NCI-H2029 treated with DMSO at 0.1 percent for 48 hours (cell line): ENCODE measurements at regions not wholly inside any gene's neighbourhood (a gene's known extent, or its start where the extent isn't known, plus 50 kb on each side); places are given as distances from the start of the nearest gene placed in this dataset.
A peak's percentile ranks its signal among the peaks of the same experiment; 100 is the strongest.

Source experiments
- DNase-seq: peaks from one replicate; lab custom pipeline; 2025; lab: John Stamatoyannopoulos, UW

DNA sequence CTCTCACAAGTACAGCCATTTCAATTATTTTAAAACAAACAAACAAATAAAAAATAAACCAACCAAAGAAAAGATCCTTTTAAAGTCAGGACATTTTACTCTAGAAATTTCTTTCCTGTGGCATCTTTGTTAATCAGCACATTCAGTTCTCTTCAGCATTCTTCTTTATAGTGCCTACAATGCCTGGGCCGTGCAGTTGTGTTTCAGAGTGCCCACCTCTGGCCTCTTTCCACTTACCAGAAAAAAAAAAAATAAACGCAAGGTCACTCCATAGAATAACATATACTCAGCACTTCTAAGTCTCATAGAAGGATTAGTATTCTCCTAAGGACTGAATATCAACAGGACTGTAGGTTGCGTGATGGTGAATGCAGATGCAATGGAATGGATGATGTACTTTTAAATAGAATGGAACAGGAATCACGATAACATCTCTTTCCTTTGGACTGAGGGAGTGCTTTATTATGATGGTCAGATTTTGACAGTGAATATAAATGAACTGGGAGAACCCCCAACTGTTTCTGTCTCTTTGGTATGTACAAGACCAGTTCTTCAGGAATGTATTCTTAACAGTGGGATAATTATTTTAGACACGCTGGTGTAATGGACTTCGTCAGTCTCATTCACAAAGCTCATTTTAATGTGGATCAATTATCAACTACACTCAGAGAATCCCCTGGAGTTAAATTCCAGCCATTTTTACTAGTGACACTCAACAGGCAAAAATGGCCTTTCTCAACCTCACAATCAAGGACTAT is 125.0 kb upstream of the NBEA start:
- DNase-seq, result no peak

DNA sequence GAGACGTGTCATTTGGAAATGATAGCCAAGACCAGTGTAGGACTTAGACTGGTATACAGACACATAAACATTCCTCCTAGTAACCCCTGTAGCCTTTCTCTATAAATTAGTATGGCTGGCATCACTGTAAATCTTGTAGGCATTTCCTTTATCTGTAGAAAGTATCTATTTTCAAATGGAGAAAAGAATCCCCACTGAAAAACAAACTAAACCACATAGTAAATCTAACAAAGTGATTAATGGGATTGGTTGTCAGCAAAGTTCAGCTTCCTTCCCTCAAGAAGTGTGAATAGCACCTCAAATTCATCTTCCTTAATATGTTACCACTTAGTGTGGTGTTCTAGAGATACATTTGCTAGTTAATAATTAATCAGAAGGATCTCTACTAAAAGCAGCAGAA is 119.4 kb upstream of the NBEA start:
- DNase-seq, result no peak

DNA sequence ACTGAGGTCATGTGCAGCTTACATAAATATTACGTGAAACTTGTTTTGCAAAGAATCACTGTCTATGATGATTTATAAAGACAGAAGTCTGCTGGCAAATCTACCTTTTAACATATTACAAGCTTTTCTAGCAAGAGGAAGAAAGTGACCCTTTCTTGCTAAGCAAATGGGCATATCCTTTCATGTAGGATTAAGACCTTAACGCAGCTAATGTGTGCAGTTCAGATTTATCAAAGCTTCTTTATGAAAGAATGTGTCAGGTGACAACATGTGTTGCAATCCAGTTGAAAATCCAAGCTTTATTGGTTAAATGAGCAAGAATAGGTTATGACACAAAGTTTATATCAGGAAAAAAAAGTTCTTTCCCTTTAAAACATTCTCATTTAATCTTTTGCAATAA is 115.6 kb upstream of the NBEA start:
- DNase-seq, result no peak

DNA sequence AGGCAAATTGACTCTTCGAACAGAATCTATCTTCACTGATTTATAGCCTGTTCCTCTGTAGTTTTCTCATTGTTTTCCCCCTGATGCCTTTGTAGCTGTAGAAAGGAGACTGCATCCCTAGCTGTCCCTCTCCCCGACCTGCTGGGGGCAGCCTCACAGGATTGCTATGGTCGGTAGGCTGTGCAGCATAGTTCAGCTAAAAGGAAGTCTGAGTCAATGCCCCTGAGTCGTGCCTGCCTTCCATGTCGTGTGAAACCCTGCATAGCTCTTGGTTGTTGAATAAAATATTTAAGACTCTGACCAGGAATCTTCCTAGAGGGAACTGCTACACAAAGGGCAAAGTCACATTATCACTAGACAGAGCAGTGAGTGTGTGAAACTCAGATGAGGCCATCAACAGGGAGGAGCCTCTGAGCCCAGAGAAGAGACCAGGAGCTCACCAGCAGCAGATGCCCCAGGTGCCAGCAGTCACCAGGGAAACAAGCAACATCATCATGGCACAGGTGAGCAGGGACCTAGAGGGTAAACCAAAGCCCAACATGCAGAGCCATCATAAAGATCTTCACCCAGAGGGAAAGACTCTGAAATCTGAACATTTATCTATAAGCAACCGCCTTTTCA is 108.4 kb upstream of the NBEA start:
- no peak for DNase-seq

DNA sequence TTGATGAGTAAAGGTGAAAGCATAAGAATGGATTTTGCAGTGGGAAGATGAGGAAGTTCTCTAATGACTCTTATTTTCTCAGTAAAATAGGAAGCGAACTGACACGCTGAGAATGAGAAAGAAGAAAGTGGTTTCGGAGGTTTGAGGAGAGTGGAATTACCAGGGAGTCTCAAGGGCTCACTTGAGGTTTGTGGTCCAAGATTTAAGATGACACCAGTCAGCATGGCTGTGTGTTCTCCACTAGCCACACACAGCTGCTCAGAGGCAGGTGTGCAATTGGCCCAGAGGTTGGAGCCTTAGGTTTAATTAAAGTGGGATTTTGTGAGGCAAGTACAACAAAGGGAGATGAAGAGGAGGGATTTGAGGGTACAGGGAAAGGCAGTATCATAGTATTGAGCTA is 99.6 kb upstream of the NBEA start:
- no peak for DNase-seq

GRCh38 chr13:34847766-34848165 is 94.3 kb upstream of the NBEA start:
- DNase-seq, result peak; percentile 22

- no peak for DNase-seq
Observed at GRCh38 chr13:34849406-34849805, 92.7 kb upstream of the NBEA start.

- DNase-seq, result no peak
Observed at GRCh38 chr13:34853161-34853560, 88.9 kb upstream of the NBEA start.

GRCh38 chr13:34857558-34858325 is 84.3 kb upstream of the NBEA start:
- DNase-seq, result no peak

GRCh38 chr13:34862311-34862710 is 79.8 kb upstream of the NBEA start:
- DNase-seq, result no peak

GRCh38 chr13:34862716-34863115 is 79.4 kb upstream of the NBEA start:
- DNase-seq, result no peak

- no peak for DNase-seq
Observed at GRCh38 chr13:34863360-34864135, 78.5 kb upstream of the NBEA start.

- DNase-seq, result no peak
Observed at GRCh38 chr13:34864671-34865070, 77.4 kb upstream of the NBEA start.

DNA sequence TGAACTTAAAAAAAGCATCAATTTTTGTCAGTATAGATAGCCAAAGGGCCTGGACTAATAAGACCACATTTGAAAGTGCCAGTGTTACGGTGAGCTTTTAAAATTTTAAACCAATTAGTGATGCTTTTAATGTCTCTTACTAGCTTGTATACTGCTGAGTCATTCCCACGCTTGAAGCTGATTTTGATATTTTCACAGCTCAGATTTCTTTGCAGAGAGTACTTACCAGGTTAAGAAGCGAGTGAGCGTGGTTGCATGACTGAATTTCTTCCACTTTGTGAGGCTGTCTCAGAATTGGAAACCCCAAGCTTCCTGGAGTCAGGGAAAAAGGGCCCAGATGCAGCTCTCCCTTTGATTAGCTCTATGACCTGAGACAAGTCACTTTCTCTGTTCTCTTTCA is 74.5 kb upstream of the NBEA start:
- DNase-seq, result no peak

GRCh38 chr13:34868733-34869132 is 73.3 kb upstream of the NBEA start:
- no peak for DNase-seq

- no peak for DNase-seq
Observed at GRCh38 chr13:34869696-34870095, 72.4 kb upstream of the NBEA start.

- DNase-seq, result no peak
Observed at GRCh38 chr13:34878329-34878728, 63.7 kb upstream of the NBEA start.

DNA sequence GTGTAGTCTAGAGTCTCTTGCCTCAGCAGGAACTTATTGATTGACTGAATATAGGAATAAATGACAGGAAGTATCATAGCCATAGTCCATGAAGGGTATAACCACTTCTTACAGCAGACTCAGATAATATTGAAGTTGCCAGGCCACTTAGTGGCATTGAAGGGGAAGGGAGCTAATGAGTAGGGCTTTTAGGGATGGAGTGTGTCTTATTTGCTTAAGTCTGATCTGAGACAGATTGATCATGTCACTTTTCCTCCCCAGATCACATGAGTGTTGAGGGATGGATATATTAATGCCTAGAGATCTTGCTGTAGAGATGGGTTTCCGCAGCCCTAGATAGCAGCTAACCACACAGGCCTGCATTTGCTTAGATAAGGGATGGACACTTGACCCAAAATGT is 62.2 kb upstream of the NBEA start:
- DNase-seq, result no peak

DNA sequence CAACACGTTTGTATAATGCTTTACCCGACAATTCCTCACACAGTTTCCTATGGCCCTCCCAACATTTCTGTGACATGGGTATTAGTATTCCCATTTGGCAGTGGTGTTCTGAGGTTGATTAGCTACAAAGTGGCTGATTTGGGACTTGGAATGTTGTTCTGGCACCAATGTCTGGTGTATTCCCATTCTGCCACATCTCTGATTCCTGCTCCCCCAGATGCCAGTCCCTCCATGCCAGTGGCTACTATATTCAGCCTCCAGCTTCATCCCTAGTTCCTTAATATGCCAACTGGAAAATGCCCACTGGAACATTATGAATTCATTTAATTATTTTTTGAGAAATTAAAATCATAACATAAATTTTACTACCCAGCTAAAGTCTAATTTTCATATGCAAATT is 60.6 kb upstream of the NBEA start:
- no peak for DNase-seq

DNA sequence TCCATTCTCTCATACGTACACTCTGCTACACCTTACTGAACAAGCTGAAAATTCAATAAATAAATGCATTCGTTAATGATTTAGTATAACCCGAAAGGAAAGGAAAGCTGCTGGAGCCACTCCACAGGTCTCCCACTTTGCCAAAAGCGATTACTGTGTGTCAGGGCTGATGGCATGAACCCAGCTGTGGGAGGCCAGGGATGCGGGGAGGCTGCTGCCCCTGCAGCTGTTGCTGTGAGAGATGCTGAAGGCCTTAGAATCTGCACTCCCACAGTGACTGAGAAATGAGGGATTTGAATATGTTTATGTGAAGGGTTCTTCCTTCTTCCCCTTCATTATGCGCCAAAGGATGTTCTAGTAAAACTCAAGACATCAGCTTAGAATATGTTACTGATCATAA is 58.7 kb upstream of the NBEA start:
- DNase-seq, result no peak

- no peak for DNase-seq
Observed at GRCh38 chr13:34884366-34884765, 57.7 kb upstream of the NBEA start.

DNA sequence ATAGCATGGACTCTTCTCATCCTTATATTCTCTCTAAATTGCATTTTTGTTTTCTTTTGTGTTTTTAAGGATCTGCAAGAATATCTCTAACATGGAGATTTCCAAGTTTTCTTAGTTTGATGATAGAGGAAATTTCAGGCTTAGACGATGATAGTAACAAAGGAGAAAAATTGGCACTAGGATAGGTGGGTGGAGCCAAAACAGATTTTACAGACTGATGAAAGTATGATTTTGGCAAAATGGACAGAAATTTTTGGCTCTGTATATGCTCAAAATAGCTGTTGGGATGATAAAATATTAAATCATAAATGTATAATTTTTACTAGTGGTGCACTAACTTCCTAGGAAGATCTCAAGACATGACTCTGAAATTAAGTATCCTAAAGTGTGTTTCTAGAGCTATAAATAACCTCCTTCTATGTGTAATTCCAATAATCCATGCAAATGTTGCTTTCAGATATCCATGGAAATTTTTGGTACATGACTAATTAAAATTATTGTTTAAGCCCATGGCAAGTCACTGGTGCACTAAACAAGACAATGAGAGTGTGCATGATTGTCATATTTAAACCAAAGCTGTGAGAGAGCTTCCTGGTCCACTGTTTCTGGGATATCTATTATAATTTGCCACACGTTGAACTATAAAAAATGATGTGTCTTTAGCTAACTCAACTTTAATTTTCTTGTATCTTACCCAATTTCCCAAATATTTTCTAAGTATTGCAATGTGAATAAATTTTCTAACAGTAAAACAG is 55.8 kb upstream of the NBEA start:
- no peak for DNase-seq
